MCF 10A (cell line): ENCODE measurements at regions not wholly inside any gene's neighbourhood (a gene's known extent, or its start where the extent isn't known, plus 50 kb on each side); places are given as distances from the start of the nearest gene placed in this dataset.
"Not testable (repeated sequence)": the region's sequence is repeated elsewhere in the genome, so short reads cannot be mapped to it uniquely, and the experiment has no call there.

Experiments used
- BruUV-seq: library from RNA; stranded (reverse); fragments of 400-500 nt; replicated peaks from 2 replicates; lab custom pipeline; 2021; lab: Mats Ljungman, UMichigan
- CTCF ChIA-PET: fragments of 300-600 bp; sonication (Branson Sonifier 250); formaldehyde crosslinking; extraction: SDS; loops from one replicate; lab custom pipeline; 2021; ENCODE audit warnings: antibody characterized with exemption, inconsistent platforms; lab: Yijun Ruan, JAX
- POLR2A ChIA-PET: fragments of 300-600, 350-650 bp; sonication (Branson Sonifier 250); formaldehyde crosslinking; extraction: SDS; loops from one replicate; lab custom pipeline; 2020; ENCODE audit warnings: antibody characterized with exemption, inconsistent platforms; lab: Yijun Ruan, JAX
- DNase-seq: peaks from one replicate; pipeline ENCODE4 v3.0.0-alpha.2; 2018; ENCODE audit not compliant: unreplicated experiment
- H3K27ac Mint-ChIP-seq: one replicate; pipeline ENCODE4 v1.8.0; 2022; ENCODE audit warnings: mild to moderate bottlenecking, low read depth, mixed read lengths; ENCODE audit not compliant: unreplicated experiment
- H3K27me3 Mint-ChIP-seq: one replicate; pipeline ENCODE4 v1.8.0; 2022; ENCODE audit warnings: mixed read lengths; ENCODE audit not compliant: insufficient read depth, unreplicated experiment
- H3K36me3 Mint-ChIP-seq: one replicate; pipeline ENCODE4 v1.8.0; 2022; ENCODE audit warnings: mild to moderate bottlenecking, moderate library complexity, mixed read lengths; ENCODE audit not compliant: insufficient read depth, unreplicated experiment
- H3K4me1 Mint-ChIP-seq: one replicate; pipeline ENCODE4 v1.8.0; 2022; ENCODE audit warnings: mixed read lengths; ENCODE audit not compliant: insufficient read depth, unreplicated experiment
- H3K4me3 Mint-ChIP-seq: one replicate; pipeline ENCODE4 v1.8.0; 2022; ENCODE audit warnings: mild to moderate bottlenecking, moderate library complexity, mixed read lengths; ENCODE audit not compliant: unreplicated experiment
- H3K9me3 Mint-ChIP-seq: one replicate; pipeline ENCODE4 v1.8.0; 2022; ENCODE audit warnings: mixed read lengths; ENCODE audit not compliant: unreplicated experiment
- CTCF ChIP-seq: fragments of 200-600 bp; IDR thresholded peaks from one replicate; pipeline ENCODE4 v1.8.0; 2022; ENCODE audit warnings: antibody characterized with exemption, mild to moderate bottlenecking; ENCODE audit not compliant: unreplicated experiment
- intact Hi-C: fragments of 100-400 bp; cut with micrococcal nuclease; formaldehyde crosslinking; loops from 2 replicates; pipeline ENCODE4 v1.14.1; 2022

GRCh38 chr18:76605341-76605929, 110.4 kb upstream of the ZNF516 start:
- ChIA-PET CTCF (interaction anchor here (1.0 kb wide), 1 partner anchor 15 kb away, joined by 3 read pairs; no protein-coding TSS in a partner anchor), POLR2A (interaction anchor here (0.9 to 1.3 kb wide), 3 partner anchors 15 to 40 kb away, joined by 3 to 5 read pairs (median 5); no protein-coding TSS in a partner anchor)
- Mint-ChIP-seq H3K36me3 (no peaks in the 10 kb centered on the region), H3K27me3 (no peaks in the 10 kb centered on the region), H3K27ac (no peak overlapping the region), H3K9me3 (no peaks in the 10 kb centered on the region), H3K4me1 (peaks cover 2% of the 10 kb centered on the region), H3K4me3 (no peak overlapping the region)
- BruUV-seq, result no TSS peak
- no peak for DNase-seq
- intact Hi-C loops, result no loop called here
- TF ChIP-seq CTCF, result no peak

GRCh38 chr18:76604935-76605240, 109.8 kb upstream of the ZNF516 start:
- Mint-ChIP-seq H3K9me3 (no peaks in the 10 kb centered on the region), H3K4me3 (no peak overlapping the region), H3K27ac (no peak overlapping the region), H3K36me3 (no peaks in the 10 kb centered on the region), H3K27me3 (no peaks in the 10 kb centered on the region), H3K4me1 (no peaks in the 10 kb centered on the region)
- TF ChIP-seq CTCF, result no peak
- peak; percentile 54 for DNase-seq
- intact Hi-C loops, result no loop called here
- CTCF ChIA-PET, result interaction anchor here (1.0 kb wide), 1 partner anchor 15 kb away, joined by 3 read pairs; no protein-coding TSS in a partner anchor
- no TSS peak for BruUV-seq
- POLR2A ChIA-PET, result interaction anchor here (0.8 to 1.3 kb wide), 5 partner anchors 15 to 115 kb away, joined by 3 to 5 read pairs (median 4); no protein-coding TSS in a partner anchor

- Mint-ChIP-seq H3K36me3 (no peaks in the 10 kb centered on the region), H3K4me3 (no peak overlapping the region), H3K27me3 (no peaks in the 10 kb centered on the region), H3K4me1 (no peaks in the 10 kb centered on the region), H3K9me3 (no peaks in the 10 kb centered on the region), H3K27ac (no peak overlapping the region)
- intact Hi-C loops, result no loop called here
- DNase-seq, result no peak
- ChIA-PET CTCF (interaction anchor here (1.0 kb wide), 1 partner anchor 14 kb away, joined by 3 read pairs; no protein-coding TSS in a partner anchor), POLR2A (interaction anchor here (0.8 to 1.3 kb wide), 7 partner anchors 15 to 115 kb away, joined by 3 to 5 read pairs (median 3); no protein-coding TSS in a partner anchor)
- no peak for TF ChIP-seq CTCF
- no TSS peak for BruUV-seq
Observed at GRCh38 chr18:76604108-76604934, 109.3 kb upstream of the ZNF516 start.

- DNase-seq, result no peak
- Mint-ChIP-seq H3K4me1 (no peaks in the 10 kb centered on the region), H3K27me3 (no peaks in the 10 kb centered on the region), H3K4me3 (no peak overlapping the region), H3K9me3 (no peaks in the 10 kb centered on the region), H3K36me3 (no peaks in the 10 kb centered on the region), H3K27ac (no peak overlapping the region)
- ChIA-PET POLR2A (no interaction called here), CTCF (no interaction called here)
- intact Hi-C loops, result no loop called here
- no TSS peak for BruUV-seq
- TF ChIP-seq CTCF, result no peak
Observed at GRCh38 chr18:76602191-76602590, 107.1 kb upstream of the ZNF516 start.

- BruUV-seq, intact Hi-C loops, CTCF ChIA-PET, H3K4me1 Mint-ChIP-seq, H3K36me3 Mint-ChIP-seq, H3K4me3 Mint-ChIP-seq, H3K9me3 Mint-ChIP-seq, H3K27me3 Mint-ChIP-seq, H3K27ac Mint-ChIP-seq, DNase-seq: not testable (repeated sequence)
- POLR2A ChIA-PET, result interaction anchor here (1.2 kb wide), 1 partner anchor 34 kb away, joined by 3 read pairs; no protein-coding TSS in a partner anchor
Observed at GRCh38 chr18:76600076-76600475, 105.0 kb upstream of the ZNF516 start.
